ENCODE measurements at regions not wholly inside any gene's neighbourhood (a gene's known extent, or its start where the extent isn't known, plus 50 kb on each side); places are given as distances from the start of the nearest gene placed in this dataset.

- DNase-seq: no peak
These were observed 403.9 kb upstream of the JARID2 start for GRCh38 chr6:14841901-14842421.

- DNase-seq: no peak
These were observed 401.5 kb upstream of the JARID2 start for GRCh38 chr6:14844411-14844810.

GRCh38 chr6:14848019-14848418, 397.9 kb upstream of the JARID2 start:
- no peak for DNase-seq

- no peak for DNase-seq
These were observed 396.7 kb upstream of the JARID2 start for GRCh38 chr6:14849185-14849584.

- no peak for DNase-seq
These were observed 394.6 kb upstream of the JARID2 start for GRCh38 chr6:14851281-14851680.

- no peak for DNase-seq
These were observed 393.5 kb upstream of the JARID2 start for GRCh38 chr6:14852375-14852774.

GRCh38 chr6:14856177-14856576, 389.7 kb upstream of the JARID2 start:
- no peak for DNase-seq

- DNase-seq: no peak
These were observed 388.9 kb upstream of the JARID2 start for GRCh38 chr6:14857001-14857400.

GRCh38 chr6:14857501-14857900, 388.4 kb upstream of the JARID2 start:
- peak; percentile 59 for DNase-seq

GRCh38 chr6:14858808-14859207, 387.1 kb upstream of the JARID2 start:
- peak; percentile 76 for DNase-seq

- no peak for DNase-seq
These were observed 385.1 kb upstream of the JARID2 start for GRCh38 chr6:14860774-14861173.

- peak; percentile 47 for DNase-seq
These were observed 384.4 kb upstream of the JARID2 start for GRCh38 chr6:14861491-14861943.

- DNase-seq: no peak
These were observed 383.0 kb upstream of the JARID2 start for GRCh38 chr6:14862845-14863244.

- no peak for DNase-seq
These were observed 381.7 kb upstream of the JARID2 start for GRCh38 chr6:14863902-14864850.

GRCh38 chr6:14865531-14866100, 380.3 kb upstream of the JARID2 start:
- no peak for DNase-seq

GRCh38 chr6:14867802-14868201, 378.1 kb upstream of the JARID2 start:
- DNase-seq: no peak

GRCh38 chr6:14871221-14871620, 374.6 kb upstream of the JARID2 start:
- DNase-seq: no peak

- peak; percentile 43 for DNase-seq
These were observed 372.8 kb upstream of the JARID2 start for GRCh38 chr6:14873101-14873500.

GRCh38 chr6:14873781-14874441, 372.0 kb upstream of the JARID2 start:
- DNase-seq: no peak

- no peak for DNase-seq
These were observed 370.8 kb upstream of the JARID2 start for GRCh38 chr6:14874975-14875480.

GRCh38 chr6:14875481-14876063, 370.3 kb upstream of the JARID2 start:
- peak; percentile 89 for DNase-seq

GRCh38 chr6:14876778-14877613, 368.9 kb upstream of the JARID2 start:
- peak; percentile 90 for DNase-seq
